Suprapubic skin (tissue), 4 donors: ENCODE measurements at regions not wholly inside any gene's neighbourhood (a gene's known extent, or its start where the extent isn't known, plus 50 kb on each side); places are given as distances from the start of the nearest gene placed in this dataset.

ENCODE experiments used
- CTCF ChIP-seq, 2 donors: fragments of 200-600 bp in 1 of 2; fragments of 450-650 bp in 1 of 2; sonication (generic) in 1 of 2; IDR thresholded peaks; one replicate each; pipeline ENCODE4 v1.5.1; 2016 to 2019; ENCODE audit warnings: antibody characterized with exemption in 2 of 2, mild to moderate bottlenecking in 1 of 2, moderate library complexity in 1 of 2
- EP300 ChIP-seq: sonication (generic); formaldehyde crosslinking; IDR thresholded peaks from one replicate; pipeline ENCODE4 v1.6.1; 2017; ENCODE audit warnings: antibody characterized with exemption
- POLR2A ChIP-seq, 2 donors: fragments of 450-650 bp; IDR thresholded peaks; one replicate each; pipeline ENCODE4 v1.6.1; 2017; ENCODE audit warnings: antibody characterized with exemption in 2 of 2, mild to moderate bottlenecking in 2 of 2, moderate library complexity in 2 of 2
- POLR2AphosphoS5 ChIP-seq, 3 donors: sonication (generic); formaldehyde crosslinking; IDR thresholded peaks; one replicate each; pipeline ENCODE4 v1.6.1; 2017; ENCODE audit warnings: antibody characterized with exemption in 3 of 3

GRCh38 chr10:59499460-59499859, 137.1 kb upstream of the FAM13C start:
- no peak for TF ChIP-seq CTCF (IDR thresholded peaks at IDR 0.05)
- TF ChIP-seq EP300: no peak
- no peak for TF ChIP-seq POLR2AphosphoS5 (IDR thresholded peaks at IDR 0.05)
- no peak for TF ChIP-seq POLR2A (IDR thresholded peaks at IDR 0.05)
